AG09319 (cell line): ENCODE measurements at regions not wholly inside any gene's neighbourhood (a gene's known extent, or its start where the extent isn't known, plus 50 kb on each side); places are given as distances from the start of the nearest gene placed in this dataset.

Source experiments
- DNase-seq: peaks from one replicate; pipeline ENCODE4 v3.0.0-alpha.2; 2010; ENCODE audit warnings: low read depth; ENCODE audit errors: extremely low read depth
- TF ChIP-seq, protein P1 (sequence below): IDR thresholded peaks from 2 replicates; pipeline ENCODE4 v1.5.1; 2011; ENCODE audit warnings: low read depth, mild to moderate bottlenecking, inconsistent platforms, low read length, moderate library complexity

DNA sequence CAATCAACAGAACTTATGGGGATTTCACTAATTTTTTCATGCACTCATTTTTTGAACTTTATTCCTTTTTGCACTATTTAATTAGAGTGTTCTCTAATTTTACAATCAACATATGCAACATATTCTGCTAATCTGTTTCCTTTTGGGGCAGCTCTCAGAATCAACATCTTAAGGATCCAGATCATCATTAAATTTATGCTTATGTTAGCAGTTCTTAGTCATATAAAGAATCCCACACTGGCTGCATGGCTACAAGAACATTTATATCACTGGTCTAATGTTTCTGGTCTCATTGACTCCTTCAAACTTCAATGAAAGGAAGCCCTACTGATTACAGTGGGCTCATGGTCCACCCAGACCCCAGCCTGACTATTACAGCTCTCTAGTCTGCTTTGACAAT lies 245.2 kb downstream of the RBM26 start:
- no peak for DNase-seq
- TF ChIP-seq, protein P1, sequence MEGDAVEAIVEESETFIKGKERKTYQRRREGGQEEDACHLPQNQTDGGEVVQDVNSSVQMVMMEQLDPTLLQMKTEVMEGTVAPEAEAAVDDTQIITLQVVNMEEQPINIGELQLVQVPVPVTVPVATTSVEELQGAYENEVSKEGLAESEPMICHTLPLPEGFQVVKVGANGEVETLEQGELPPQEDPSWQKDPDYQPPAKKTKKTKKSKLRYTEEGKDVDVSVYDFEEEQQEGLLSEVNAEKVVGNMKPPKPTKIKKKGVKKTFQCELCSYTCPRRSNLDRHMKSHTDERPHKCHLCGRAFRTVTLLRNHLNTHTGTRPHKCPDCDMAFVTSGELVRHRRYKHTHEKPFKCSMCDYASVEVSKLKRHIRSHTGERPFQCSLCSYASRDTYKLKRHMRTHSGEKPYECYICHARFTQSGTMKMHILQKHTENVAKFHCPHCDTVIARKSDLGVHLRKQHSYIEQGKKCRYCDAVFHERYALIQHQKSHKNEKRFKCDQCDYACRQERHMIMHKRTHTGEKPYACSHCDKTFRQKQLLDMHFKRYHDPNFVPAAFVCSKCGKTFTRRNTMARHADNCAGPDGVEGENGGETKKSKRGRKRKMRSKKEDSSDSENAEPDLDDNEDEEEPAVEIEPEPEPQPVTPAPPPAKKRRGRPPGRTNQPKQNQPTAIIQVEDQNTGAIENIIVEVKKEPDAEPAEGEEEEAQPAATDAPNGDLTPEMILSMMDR: no peak

DNA sequence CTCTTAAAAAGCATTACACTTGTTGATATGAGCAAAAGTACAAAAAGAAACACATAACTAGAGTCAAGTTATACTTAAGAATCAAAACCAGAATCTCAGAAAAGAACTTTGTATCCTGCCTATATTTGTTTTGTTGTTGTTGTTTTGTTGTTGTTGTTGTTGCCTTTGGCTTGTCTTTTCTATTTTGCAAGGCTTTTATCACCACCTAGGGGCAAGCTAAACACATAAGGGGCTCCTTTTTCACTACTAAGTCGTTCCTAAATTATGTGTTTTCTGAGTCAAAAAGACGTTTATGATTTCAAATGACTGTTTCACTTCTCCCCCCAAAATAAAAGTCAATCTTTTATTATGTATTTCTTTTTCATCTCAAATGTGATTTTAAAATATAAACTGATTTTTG lies 250.2 kb downstream of the RBM26 start:
- TF ChIP-seq, protein P1: no peak

DNA sequence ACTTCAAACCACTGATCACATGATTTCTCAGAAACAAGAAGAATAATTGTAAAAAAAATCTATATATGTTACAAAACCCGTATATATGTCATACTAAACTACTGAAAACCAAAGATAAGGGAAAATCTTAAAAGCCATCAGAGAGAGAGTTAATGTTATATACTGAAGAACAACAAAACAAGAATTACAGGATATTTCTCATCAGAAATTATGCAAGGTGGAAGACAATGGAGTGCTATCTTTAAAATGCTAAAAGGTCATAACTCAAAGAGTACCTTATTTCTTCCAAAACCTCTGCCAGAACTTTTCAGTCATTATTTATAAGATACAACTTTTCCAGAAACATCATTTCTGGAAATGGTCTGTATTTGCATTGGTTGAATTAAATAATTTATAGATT lies 256.8 kb downstream of the RBM26 start:
- TF ChIP-seq, protein P1: no peak
- no peak for DNase-seq

More for the DNA sequence above, 250.2 kb downstream of the RBM26 start:
- DNase-seq: no peak

DNA sequence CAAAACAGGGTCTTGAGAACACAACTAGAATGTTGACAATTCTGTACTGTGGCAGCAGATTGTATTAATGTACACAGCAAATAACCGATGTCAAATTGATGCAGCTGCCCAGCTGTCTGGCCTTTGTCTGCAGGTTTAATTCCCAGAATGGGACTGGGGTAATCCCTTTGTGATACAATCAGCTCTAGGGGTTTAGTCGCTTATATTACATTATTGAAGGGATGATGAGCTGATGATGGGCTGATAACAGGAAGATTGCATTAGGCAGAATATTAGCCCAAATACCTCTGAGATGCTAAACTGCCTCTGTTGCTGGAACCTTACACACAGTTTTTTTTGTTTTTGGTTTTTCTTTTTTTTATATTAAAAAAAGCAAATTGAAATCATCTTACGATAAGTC lies 265.0 kb downstream of the RBM26 start:
- TF ChIP-seq, protein P1: no peak
- no peak for DNase-seq

DNA sequence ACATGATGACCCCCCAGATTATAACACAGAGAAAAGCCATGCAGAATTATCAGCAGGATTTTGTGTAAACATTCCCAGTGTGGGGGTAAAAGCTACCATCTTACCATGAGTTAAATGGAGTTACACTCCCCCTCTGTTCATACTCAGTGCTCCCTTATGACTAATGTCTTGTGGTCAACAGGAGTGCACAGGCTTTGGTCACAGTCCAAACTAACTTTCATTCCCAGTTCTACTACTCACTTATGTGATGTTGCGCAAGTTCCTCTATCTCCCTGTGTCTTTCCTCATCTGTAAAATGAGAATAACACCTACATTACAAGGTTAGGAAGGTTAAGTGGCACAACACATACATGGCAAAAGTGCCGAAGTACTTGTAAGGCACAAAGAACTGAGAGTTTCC lies 277.9 kb downstream of the RBM26 start:
- DNase-seq: no peak
- TF ChIP-seq, protein P1: no peak

DNA sequence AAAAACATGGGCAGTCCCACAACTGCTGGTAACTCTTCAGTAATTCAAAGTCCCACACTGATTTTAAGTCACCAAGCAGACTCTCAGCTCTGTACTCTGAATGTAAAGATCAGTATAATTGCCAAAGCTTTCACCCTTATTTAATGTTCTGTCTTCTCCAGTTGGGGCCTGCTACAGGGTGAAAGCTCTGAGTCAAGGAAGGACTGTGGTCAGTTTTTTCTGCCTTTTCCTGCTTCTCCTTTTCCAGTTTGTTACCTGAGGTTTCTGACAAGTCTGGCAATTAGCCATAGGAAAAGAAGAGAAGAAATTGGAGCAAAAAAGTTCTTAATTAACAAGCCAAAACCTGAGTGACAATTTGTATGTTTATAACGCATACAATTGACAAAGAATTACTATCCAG lies 279.3 kb downstream of the RBM26 start:
- no peak for DNase-seq

DNA sequence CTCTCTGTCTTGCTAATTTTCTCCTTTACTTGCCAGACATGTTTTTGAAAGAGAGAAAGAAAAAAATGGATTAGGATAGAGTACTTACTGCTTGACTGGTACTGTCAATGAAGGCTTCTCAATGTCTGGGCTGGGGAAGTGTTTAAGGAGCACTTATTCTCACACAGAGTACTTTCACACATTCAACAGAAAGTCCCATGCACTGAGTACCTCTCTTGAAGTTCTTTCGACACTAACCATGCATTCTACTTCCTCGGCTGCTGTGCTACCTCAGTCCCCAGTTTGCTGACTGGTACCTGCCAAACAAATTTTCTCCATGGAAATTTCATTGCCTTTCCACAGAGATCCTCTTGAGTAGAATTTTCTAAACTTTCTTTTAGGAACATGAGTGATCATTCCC lies 281.9 kb downstream of the RBM26 start:
- TF ChIP-seq, protein P1: no peak
- DNase-seq: no peak

More for the DNA sequence above, 279.3 kb downstream of the RBM26 start:
- TF ChIP-seq, protein P1: no peak

DNA sequence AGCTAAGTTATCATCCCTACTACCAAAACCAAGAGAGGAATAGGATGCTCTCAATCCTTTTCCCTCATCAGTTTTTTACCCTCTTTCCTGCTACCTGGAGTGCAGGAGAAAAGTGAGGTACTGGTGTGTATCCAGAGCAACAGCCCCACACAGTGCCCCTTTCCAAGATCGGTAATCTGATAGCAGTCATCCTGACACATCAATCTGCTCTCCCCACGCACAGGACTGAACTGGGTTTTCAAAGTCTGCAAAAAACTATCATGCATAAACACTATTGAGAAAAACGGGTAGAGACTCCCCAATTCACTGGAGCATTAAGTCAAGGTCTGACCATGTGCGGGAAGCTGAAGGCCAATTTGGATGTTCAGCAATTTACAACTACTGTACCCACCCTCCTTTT lies 284.8 kb downstream of the RBM26 start:
- TF ChIP-seq, protein P1: no peak
- no peak for DNase-seq
